ENCODE measurements at regions not wholly inside any gene's neighbourhood (a gene's known extent, or its start where the extent isn't known, plus 50 kb on each side); places are given as distances from the start of the nearest gene placed in this dataset.

DNA sequence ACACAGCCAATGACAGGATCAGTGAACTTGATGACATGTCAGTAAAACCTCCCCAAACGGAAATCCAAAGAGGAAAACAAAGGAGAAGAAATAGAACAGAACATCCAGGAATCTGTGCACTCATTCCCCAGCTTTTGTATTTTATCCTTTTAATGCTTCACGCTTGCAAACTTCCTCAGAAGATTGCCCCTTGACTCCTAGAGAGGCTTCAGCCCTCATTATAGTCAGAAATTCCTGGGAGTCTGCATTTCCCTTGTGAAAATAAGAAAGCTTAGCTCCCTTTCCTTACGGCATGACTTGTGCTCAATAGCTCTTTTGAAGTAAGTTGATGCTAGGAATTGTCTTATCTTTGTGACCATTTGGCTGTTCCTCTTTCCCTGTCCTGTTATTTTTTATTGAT, 313.6 kb upstream of the OPRM1 start:
- DNase-seq, result no peak
- no peaks in the 10 kb centered on the region for H3K4me1 Mint-ChIP-seq
- H3K36me3 Mint-ChIP-seq (ENCODE audit: low read depth), result no peaks in the 10 kb centered on the region
- no peaks in the 10 kb centered on the region for H3K27me3 Mint-ChIP-seq
- no peak for ATAC-seq
- H3K4me3 Mint-ChIP-seq, result no peak overlapping the region
- H3K27ac Mint-ChIP-seq, result no peak overlapping the region
- no peaks in the 10 kb centered on the region for H3K9me3 ChIP-seq (ENCODE audit: control insufficient read depth, low read length, poor library complexity, severe bottlenecking)

DNA sequence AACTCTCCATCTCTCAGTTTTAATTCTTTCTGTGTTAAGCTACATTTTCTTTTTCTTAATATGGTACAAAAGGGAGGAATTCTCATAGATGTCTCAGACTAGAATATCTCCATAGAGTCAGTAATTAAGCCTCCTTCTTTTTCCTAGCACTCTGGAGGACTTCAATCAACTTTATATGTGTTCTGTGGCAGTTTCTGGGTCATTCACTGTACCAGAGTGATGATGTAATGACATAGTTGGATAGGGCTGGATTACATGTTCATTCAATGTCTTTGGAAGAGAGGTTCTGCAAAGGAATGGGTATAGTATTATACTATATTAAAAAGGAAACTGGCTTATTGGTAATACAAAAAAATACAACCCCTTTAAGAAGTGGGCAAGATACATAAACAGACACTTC, 318.3 kb upstream of the OPRM1 start:
- no peaks in the 10 kb centered on the region for H3K9me3 ChIP-seq (ENCODE audit: control insufficient read depth, low read length, poor library complexity, severe bottlenecking)
- ATAC-seq (no peak), DNase-seq (no peak)
- no peak overlapping the region for H3K4me3 Mint-ChIP-seq
- H3K27me3 Mint-ChIP-seq, result no peaks in the 10 kb centered on the region
- H3K4me1 Mint-ChIP-seq, result no peaks in the 10 kb centered on the region
- no peaks in the 10 kb centered on the region for H3K36me3 Mint-ChIP-seq (ENCODE audit: low read depth)
- H3K27ac Mint-ChIP-seq, result no peak overlapping the region

DNA sequence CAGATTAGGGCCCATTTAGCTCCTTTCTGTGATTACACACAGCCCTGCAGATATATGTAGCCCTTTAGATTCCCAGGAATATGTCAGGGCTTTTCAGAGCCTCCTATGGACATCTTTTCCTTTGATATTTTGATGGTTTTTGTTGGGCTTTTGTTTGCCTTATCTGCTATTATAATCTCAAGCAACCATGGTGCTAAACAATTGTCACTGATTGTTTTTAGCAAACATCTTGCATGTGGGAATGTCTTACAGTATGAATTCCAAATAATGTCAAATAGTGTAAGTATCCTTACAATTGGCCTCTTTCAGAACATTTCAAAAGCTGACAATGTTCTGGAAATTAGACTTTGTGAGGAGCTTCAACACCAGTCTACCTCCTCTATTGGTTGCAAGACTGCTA, 333.6 kb upstream of the OPRM1 start:
- Mint-ChIP-seq H3K27ac (no peak overlapping the region), H3K4me3 (no peak overlapping the region), H3K27me3 (no peaks in the 10 kb centered on the region), H3K36me3 (ENCODE audit: low read depth) (no peaks in the 10 kb centered on the region), H3K4me1 (no peaks in the 10 kb centered on the region)
- ATAC-seq (no peak), DNase-seq (no peak)
- H3K9me3 ChIP-seq (ENCODE audit: control insufficient read depth, low read length, poor library complexity, severe bottlenecking), result no peaks in the 10 kb centered on the region

DNA sequence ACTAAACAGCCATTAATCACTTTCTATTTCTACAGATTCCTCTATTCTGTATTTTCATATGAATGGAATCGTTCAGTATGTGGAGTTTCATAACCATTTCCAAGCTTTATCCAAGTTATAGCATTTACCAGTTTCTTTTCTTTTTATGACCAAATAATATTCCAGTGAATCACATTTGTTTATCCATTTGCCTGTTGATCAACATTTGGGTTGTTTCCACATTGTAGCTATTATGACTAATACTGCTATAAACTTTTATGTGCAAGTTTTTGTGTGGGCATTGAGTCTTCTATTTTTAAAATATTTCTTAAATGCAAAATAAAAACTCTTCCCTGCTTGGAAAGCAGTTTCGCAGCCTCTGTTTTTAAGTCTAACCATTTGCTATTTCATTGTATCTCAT, 336.4 kb upstream of the OPRM1 start:
- Mint-ChIP-seq H3K27ac (no peak overlapping the region), H3K4me3 (no peak overlapping the region), H3K36me3 (ENCODE audit: low read depth) (no peaks in the 10 kb centered on the region), H3K4me1 (no peaks in the 10 kb centered on the region), H3K27me3 (no peaks in the 10 kb centered on the region)
- DNase-seq (no peak), ATAC-seq (no peak)
- no peaks in the 10 kb centered on the region for H3K9me3 ChIP-seq (ENCODE audit: control insufficient read depth, low read length, poor library complexity, severe bottlenecking)

DNA sequence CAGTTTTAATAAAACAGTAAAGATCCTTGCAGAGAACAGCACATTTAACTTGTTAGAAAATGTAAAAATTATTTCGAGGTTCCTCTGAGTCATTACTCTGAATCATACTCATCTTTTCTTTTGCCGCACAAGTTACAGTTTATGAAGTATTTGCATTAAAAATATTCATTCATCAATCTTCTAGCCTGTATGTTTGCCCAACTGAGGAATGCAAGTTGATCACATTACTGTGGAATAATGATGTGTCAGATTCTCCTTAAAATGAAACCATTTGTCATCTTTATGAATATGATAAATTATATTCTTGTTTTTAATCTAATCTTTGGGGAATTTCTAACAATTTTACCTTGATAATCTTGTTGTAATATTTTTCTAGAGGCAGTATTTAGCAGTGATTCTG, 340.4 kb upstream of the OPRM1 start:
- Mint-ChIP-seq H3K27ac (no peak overlapping the region), H3K36me3 (ENCODE audit: low read depth) (no peaks in the 10 kb centered on the region), H3K27me3 (no peaks in the 10 kb centered on the region), H3K4me3 (no peak overlapping the region), H3K4me1 (no peaks in the 10 kb centered on the region)
- H3K9me3 ChIP-seq (ENCODE audit: control insufficient read depth, low read length, poor library complexity, severe bottlenecking), result no peaks in the 10 kb centered on the region
- DNase-seq, result no peak
- no peak for ATAC-seq

DNA sequence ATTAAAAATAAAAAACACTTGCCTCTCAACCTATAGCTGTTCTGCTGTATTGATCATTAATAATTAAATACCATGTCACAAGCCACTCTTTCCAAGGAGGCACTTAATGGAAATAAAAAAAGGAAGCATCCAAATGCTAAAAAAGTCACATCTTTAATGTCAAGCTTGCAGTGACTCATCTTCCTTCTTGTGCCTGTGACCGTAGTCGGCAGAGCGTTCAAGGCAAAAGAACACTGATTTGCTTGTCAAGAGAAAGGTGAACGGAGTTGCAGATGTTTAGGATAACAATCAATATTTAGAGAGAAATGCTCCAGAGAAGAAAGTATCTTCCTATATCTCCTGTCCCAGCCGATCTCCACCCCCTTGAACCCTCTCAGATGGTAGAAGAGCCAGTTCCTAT, 341.0 kb upstream of the OPRM1 start:
- no peak for ATAC-seq
- Mint-ChIP-seq H3K27me3 (no peaks in the 10 kb centered on the region), H3K27ac (no peak overlapping the region), H3K36me3 (ENCODE audit: low read depth) (no peaks in the 10 kb centered on the region), H3K4me1 (no peaks in the 10 kb centered on the region), H3K4me3 (no peak overlapping the region)
- H3K9me3 ChIP-seq (ENCODE audit: control insufficient read depth, low read length, poor library complexity, severe bottlenecking), result no peaks in the 10 kb centered on the region
- no peak for DNase-seq

DNA sequence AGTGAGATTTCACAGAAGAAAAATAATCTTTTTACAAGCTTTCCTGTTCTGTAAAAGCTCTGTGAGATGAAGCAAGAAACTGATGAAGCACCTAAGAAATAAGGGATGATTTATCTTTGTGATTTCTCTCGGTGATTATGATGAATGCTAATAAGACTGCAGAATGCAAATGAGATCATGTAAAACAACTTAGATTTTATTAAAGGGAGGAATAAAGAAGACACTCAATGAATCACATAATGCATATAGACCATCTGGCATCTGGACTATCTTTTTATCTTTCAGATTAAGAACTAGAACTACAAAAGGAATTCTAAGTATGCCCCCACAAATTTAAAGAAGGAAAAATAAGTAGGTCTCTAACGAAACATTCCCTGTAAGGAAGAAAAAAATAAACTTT, 361.5 kb upstream of the OPRM1 start:
- no peak overlapping the region for H3K4me3 Mint-ChIP-seq
- H3K27ac Mint-ChIP-seq, result no peak overlapping the region
- H3K27me3 Mint-ChIP-seq, result no peaks in the 10 kb centered on the region
- H3K4me1 Mint-ChIP-seq, result no peaks in the 10 kb centered on the region
- no peak for ATAC-seq
- DNase-seq, result no peak
- no peaks in the 10 kb centered on the region for H3K9me3 ChIP-seq (ENCODE audit: control insufficient read depth, low read length, poor library complexity, severe bottlenecking)
- no peaks in the 10 kb centered on the region for H3K36me3 Mint-ChIP-seq (ENCODE audit: low read depth)

DNA sequence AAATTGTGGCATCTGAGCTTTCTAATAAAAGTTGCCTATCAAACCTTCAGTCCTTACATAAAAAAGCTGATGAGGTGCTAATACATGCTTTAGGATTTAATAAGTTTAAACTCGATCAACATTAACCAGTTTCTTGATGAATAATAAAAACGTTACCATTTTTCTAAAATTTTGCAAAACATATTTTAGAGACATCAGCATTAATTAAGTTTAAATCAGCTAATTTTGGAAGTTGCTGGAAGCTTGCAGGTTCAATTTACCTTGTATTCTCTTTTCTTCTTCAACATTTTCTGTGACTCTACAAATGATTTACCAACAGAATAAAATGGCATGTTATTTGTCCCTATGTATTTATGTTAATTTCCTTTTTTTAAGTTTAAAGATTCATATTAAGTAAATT, 365.3 kb upstream of the OPRM1 start:
- H3K27me3 Mint-ChIP-seq, result no peaks in the 10 kb centered on the region

DNA sequence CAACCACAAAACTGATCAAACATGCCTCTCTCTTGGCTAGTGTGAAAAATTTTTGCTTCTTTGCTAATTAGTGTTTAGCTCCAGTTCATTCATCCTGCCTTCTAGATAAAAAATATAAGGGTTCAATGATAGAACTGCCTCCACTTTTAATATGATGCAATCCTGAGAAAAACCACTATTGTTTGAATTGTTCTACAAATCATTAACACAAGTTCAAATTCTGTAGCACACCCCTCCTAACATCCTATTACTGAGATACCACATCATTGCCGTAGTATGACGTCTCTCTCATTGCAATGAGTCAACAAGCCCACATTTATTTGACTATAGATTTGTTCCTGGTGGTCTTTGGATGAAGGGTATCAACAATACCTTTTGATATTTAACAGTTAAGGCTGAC, 365.8 kb upstream of the OPRM1 start:
- Mint-ChIP-seq H3K4me3 (no peak overlapping the region), H3K4me1 (no peaks in the 10 kb centered on the region), H3K27ac (no peak overlapping the region), H3K36me3 (ENCODE audit: low read depth) (no peaks in the 10 kb centered on the region), H3K27me3 (no peaks in the 10 kb centered on the region)
- no peak for DNase-seq
- no peaks in the 10 kb centered on the region for H3K9me3 ChIP-seq (ENCODE audit: control insufficient read depth, low read length, poor library complexity, severe bottlenecking)
- ATAC-seq, result no peak

More for the DNA sequence above, 365.3 kb upstream of the OPRM1 start:
- H3K27ac Mint-ChIP-seq, result no peak overlapping the region
- no peak for DNase-seq
- no peak overlapping the region for H3K4me3 Mint-ChIP-seq
- no peaks in the 10 kb centered on the region for H3K4me1 Mint-ChIP-seq
- H3K36me3 Mint-ChIP-seq (ENCODE audit: low read depth), result no peaks in the 10 kb centered on the region
- no peaks in the 10 kb centered on the region for H3K9me3 ChIP-seq (ENCODE audit: control insufficient read depth, low read length, poor library complexity, severe bottlenecking)
- no peak for ATAC-seq

DNA sequence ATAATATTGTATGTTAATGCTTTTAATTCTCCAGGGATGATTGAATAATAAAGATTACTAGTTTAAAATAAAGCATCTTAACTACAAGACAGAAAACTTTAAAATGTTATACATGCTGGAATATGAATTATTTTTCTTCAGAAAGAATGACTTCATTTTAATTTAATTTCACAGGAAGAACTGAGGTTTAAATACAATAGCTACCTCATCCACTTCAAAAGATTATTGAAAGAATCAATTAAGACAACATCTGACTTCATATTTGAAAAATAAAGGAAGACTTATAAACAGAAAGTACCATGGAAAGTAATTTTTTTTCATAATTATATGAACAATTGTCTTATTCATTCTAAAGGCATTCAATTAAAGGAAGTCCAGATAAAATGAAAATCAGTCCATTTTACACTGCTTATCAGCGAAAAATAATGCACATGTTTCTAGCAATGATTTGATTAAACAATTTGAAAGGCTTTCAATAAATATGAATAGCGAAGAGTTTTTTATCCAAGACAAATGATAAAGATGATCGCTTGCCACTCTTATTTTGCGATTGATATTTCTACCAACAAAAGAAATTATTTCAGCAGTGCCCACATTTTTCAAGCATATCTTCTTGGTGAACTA, 368.5 kb upstream of the OPRM1 start:
- DNase-seq (no peak), ATAC-seq (no peak)
- no peaks in the 10 kb centered on the region for H3K4me1 Mint-ChIP-seq
- no peaks in the 10 kb centered on the region for H3K27me3 Mint-ChIP-seq
- no peaks in the 10 kb centered on the region for H3K9me3 ChIP-seq (ENCODE audit: control insufficient read depth, low read length, poor library complexity, severe bottlenecking)
- H3K27ac Mint-ChIP-seq, result no peak overlapping the region
- H3K4me3 Mint-ChIP-seq, result no peak overlapping the region
- no peaks in the 10 kb centered on the region for H3K36me3 Mint-ChIP-seq (ENCODE audit: low read depth)

DNA sequence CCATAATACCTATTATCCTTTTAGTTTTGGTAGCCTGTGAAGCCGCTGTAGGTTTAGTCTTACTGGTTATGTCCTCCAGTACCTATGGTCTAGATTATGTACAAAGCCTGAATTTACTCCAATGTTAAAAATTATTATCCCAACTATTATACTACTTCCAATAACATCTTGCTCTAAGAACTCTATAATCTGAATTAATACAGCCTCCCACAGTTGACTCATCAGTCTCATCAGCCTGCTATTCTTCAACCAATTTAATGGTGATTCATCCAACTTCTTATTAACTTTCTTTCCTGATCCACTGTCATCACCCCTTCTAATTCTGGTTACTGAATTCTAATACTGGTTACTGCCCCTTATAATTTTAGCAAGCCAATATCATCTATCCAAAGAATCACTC, 370.3 kb upstream of the OPRM1 start:
- DNase-seq (no peak), ATAC-seq (no peak)
- H3K27me3 Mint-ChIP-seq, result no peaks in the 10 kb centered on the region
- no peaks in the 10 kb centered on the region for H3K36me3 Mint-ChIP-seq (ENCODE audit: low read depth)
- H3K4me3 Mint-ChIP-seq, result no peak overlapping the region
- H3K9me3 ChIP-seq (ENCODE audit: control insufficient read depth, low read length, poor library complexity, severe bottlenecking), result no peaks in the 10 kb centered on the region
- H3K27ac Mint-ChIP-seq, result no peak overlapping the region
- no peaks in the 10 kb centered on the region for H3K4me1 Mint-ChIP-seq

DNA sequence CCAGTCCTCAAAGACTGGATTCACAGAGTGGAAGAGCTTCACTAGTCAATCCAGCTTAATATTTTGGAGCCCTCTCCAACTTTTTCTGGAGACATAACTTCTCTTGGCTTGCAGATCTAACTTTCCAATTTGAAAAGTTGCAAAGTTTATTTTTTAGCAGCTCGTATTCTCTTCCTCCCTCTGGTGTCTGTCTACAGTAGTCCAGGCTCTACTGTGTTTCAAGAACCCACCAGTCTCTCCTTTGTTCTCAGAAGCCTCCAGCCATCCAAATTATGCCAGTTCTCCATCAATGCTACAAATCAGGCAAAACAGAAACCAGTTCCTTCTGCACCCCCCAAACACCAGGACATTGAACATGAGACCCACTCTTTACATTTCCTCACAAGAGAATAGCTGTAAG, 376.1 kb upstream of the OPRM1 start:
- ATAC-seq (no peak), DNase-seq (no peak)
- Mint-ChIP-seq H3K27me3 (no peaks in the 10 kb centered on the region), H3K27ac (no peak overlapping the region), H3K36me3 (ENCODE audit: low read depth) (no peaks in the 10 kb centered on the region), H3K4me3 (no peak overlapping the region), H3K4me1 (no peaks in the 10 kb centered on the region)
- peaks cover 3% of the 10 kb centered on the region for H3K9me3 ChIP-seq (ENCODE audit: control insufficient read depth, low read length, poor library complexity, severe bottlenecking)

DNA sequence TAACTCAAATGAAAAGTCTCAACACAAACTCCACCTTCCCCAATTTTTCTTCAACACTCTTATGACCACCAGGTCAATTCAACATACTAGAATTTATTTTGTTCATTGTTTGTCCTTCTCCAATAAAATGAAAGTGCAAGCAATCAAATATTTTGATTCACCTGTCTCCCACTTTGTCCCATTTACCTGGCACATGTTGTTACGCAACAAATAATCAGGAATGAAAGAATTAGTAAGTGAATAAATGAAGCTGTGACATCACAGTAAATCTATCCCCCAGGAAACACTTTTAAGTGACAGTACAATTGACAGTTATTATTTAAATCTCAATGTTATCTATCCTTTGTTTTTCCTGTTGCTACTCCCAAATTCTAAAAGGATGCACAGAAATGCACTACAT, 393.7 kb upstream of the OPRM1 start:
- no peaks in the 10 kb centered on the region for H3K4me1 Mint-ChIP-seq

DNA sequence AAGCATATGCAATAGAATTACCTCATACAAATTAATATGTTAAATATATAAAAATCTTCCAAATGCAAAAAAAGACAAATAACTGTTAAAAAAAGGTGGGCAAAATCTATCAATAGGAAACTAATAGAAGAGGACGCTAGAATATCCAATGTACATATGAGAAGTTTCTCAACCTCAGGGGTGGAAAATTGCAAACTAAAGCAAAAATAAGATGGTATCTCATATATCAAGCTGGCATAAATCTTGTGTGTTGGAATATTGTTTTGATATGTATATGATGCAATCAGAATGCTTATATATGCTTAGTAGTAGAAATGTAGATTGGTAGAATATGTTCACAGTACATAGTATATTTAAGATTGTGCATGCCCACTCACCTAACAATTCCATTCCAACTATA, 395.0 kb upstream of the OPRM1 start:
- no peaks in the 10 kb centered on the region for H3K4me1 Mint-ChIP-seq
- DNase-seq, result no peak
- no peak overlapping the region for H3K27ac Mint-ChIP-seq
- no peaks in the 10 kb centered on the region for H3K36me3 Mint-ChIP-seq (ENCODE audit: low read depth)
- no peaks in the 10 kb centered on the region for H3K27me3 Mint-ChIP-seq
- no peak for ATAC-seq
- H3K4me3 Mint-ChIP-seq, result no peak overlapping the region
- no peaks in the 10 kb centered on the region for H3K9me3 ChIP-seq (ENCODE audit: control insufficient read depth, low read length, poor library complexity, severe bottlenecking)

More for the DNA sequence above, 393.7 kb upstream of the OPRM1 start:
- Mint-ChIP-seq H3K4me3 (no peak overlapping the region), H3K36me3 (ENCODE audit: low read depth) (no peaks in the 10 kb centered on the region), H3K27ac (no peak overlapping the region), H3K27me3 (no peaks in the 10 kb centered on the region)
- ATAC-seq, result no peak
- H3K9me3 ChIP-seq (ENCODE audit: control insufficient read depth, low read length, poor library complexity, severe bottlenecking), result no peaks in the 10 kb centered on the region
- DNase-seq, result no peak

All from T-helper 17 cell (primary cell).